HL-60/S4 treated with phorbol 12-myristate 13-acetate at 8.2 ng/mL for 4 days and 3 days (cell line): ENCODE measurements at regions not wholly inside any gene's neighbourhood (a gene's known extent, or its start where the extent isn't known, plus 50 kb on each side); places are given as distances from the start of the nearest gene placed in this dataset.

Experiments used
- in situ Hi-C: fragments of 300-500 bp; cut with MboI; formaldehyde crosslinking; loops from 2 replicates; pipeline ENCODE4 v1.15.0; 2022; ENCODE audit warnings: low sequenced_read_pairs

DNA sequence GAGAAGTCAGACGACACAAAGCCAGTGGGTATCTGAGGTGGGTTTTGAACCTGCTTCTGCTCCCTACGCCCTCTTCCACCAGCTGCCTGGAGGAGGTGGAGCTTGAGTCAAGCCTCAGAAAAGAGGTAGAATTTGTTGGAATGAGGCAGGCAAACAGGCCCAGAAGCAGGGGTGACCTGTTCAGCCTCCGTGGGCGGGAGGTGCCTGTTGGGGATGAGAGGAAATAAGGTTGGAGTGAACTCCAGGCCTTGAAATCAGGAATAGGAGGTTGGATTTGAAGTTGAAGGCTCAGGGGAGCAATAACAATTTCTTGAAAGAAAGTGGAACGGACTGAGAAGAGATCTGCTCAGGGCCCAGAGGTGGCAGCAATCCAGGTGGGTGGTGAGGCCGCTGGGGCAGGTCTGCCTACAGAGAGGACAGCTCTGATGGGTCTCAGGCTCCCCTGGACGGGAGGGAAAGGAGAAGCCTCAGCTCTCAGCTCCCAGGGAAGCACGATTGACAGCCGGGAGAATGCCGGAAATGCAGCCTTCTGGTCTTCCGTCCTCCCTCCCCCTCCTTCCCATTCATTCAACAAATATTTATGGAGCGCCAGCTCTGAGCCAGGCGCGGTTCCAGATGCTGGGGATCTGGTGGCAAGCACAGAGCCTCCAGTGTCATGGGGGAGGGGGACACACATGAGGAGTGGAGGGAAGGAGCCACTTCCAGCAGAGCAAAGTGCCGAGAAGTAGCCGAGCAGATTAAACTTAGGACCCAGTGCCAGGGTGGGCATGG lies 61.9 kb upstream of the CIBAR2 start:
- in situ Hi-C loops = no loop called here

DNA sequence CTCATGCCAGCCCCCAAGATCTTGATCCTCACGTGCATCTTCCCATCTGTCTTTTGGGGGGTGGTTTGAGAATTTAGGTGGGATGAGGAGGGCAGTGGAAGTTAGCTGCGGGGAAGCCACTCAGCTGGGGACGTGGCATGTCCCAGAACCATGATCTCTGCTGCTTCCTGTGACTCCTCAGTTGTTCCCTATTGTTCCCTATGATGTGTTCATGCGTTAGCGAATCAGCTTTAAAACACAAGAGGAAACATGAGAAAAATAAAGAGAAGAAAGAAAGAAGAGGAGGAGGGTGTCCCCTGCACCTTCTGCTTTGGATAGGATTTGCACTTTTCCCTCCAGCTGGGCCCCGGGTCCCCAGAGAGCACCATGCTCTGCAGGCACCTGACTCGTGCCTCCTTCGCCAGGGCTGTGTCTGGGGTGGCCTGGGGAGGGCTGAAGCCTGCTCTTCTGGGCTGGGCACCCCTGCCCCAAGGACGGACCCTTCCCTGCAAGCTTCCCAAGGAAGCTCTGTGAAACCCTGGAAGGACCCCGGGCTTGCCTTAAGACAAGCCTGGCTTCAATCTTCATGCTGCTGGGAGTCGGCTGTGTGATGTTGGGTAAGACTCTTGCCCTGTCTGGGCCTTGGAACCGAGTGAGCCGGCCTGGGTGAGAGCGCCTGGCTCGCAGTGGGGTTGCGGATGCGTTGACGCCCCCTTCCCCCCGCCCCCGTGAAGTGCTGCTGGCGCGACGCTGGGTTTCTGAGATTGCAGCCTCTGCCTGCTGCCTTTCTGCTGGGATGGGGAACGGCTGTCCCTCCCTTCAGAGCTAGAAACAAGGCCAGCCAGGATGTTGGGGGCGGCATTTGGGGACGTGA lies 62.8 kb upstream of the CIBAR2 start:
- in situ Hi-C loops = no loop called here

DNA sequence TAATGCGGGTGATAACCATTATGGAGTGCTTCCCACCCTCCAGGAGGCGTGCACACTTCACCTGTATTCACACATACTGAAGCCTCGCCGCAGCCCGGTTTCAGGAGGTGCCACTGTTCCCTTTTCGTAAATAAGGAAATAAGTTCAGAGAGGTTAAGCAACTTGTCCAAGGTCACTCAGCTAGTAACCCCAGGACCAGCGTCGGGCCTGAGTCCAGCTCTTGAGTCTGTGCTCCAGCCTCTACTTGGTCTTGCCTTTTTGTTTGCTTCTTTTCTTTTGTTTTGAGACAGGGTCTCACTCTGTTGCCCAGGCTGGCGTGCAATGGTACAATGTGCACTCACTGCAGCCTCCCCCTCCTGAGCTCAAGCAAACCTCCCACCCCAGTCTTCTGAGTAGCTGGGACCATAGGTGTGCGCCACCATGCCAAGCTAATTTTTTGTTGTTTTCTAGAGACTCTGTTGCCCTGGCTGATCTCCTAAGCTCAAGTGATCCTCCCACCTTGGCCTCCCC lies 63.5 kb upstream of the CIBAR2 start:
- in situ Hi-C loops = no loop called here

DNA sequence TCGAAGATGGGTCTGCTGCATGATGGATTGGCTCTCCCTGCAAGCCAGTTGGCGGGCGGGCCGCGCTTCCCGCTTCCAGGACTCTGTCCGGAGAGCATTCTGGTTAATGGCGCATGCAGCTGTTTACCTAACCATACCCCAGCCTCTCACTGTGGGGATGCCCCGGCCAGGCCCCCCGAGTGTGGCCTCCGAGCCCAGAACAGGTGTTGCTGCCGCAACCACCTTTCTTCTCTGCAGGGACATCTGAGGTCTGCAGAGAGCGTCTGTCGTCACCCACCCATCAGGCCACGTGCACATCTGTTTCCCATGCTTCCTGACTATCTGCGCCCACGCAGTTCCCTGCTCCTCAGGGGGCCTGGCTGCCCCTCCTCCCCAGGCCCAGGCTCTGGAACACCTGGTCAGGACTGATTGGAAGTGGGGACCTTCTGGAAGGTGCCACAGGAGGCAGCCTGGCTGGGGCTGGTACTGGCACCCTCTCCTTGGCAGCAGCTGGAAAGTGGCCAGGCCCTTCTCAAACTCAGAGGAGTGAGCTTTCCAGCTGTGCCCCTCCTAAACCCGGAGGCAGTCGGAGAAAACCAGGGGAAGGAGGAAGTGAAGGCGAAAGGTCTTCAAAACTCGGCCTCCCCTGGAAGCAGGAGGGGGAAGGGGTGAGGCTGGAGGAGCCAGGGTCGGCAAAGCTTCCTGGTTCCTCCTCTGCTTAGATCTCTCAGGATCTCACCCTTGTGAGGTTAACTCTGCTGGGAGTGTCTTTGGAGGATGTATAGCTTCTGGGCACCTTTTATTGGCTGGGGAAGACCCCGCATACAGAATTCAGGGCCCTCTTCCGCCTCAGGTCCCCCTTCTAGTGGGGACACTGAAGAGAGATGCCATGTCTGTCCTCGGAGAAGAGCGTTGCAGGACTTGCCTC lies 64.5 kb upstream of the CIBAR2 start:
- in situ Hi-C loops = no loop called here

DNA sequence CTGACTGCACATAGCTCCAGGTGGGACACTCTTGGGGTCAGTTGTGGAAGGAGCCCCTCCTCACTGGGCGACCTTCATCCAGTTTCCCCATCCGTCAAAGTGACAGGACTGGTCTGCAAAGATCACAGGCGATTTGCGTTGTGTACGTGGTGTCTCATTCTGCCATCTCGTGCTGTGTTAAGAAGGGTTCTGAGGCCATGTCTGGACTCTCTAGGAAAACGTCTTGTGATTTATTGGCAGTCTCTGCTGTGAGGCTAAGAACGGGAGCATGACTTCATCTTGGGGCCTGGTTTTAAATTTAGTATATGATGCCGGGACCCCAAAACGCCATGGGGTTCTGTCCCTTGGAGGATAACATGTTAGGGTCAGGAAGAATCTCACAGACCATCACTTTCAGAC lies 65.2 kb upstream of the CIBAR2 start:
- in situ Hi-C loops = no loop called here

GRCh38 chr16:85178006-85178591 lies 65.8 kb upstream of the CIBAR2 start:
- in situ Hi-C loops = no loop called here

- in situ Hi-C loops = no loop called here
Observed at GRCh38 chr16:85178596-85178995, 66.3 kb upstream of the CIBAR2 start.

DNA sequence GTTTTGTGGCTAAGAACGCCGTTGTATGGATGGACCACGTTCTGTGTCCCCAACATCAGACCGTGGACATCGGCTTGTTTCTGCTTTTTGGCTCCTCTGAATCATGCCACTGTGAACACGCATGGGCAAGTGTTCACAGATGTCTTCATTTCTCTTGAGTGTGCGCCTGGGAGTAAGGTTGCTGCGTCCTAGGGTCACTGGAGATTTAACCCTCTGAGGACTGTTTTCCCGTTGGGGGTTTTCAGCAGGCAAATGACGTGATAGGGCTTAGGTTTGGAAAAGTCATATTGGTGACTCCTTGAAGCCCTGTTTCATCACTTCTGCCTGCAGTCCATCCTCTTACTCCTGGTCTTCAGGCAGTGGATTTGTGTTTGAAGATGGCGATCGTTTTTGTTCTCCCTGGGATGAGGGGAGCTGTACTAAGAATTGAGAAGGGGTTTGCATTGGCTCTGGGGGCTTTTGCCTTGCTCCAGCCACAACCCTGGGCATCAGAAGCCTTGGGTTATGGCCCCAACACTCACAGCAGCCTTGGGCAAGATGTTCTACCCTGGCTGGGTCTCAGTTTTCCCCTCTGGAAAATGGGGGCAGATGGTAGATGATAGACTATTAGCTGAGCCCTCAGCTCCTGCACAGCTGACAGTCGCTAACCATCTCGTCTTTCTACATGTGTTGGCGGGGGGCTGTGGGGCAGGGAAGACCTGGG lies 67.2 kb upstream of the CIBAR2 start:
- in situ Hi-C loops = no loop called here

- in situ Hi-C loops = no loop called here
Observed at GRCh38 chr16:85180047-85180826, 68.0 kb upstream of the CIBAR2 start.

GRCh38 chr16:85180827-85181738 lies 68.8 kb upstream of the CIBAR2 start:
- in situ Hi-C loops = no loop called here

DNA sequence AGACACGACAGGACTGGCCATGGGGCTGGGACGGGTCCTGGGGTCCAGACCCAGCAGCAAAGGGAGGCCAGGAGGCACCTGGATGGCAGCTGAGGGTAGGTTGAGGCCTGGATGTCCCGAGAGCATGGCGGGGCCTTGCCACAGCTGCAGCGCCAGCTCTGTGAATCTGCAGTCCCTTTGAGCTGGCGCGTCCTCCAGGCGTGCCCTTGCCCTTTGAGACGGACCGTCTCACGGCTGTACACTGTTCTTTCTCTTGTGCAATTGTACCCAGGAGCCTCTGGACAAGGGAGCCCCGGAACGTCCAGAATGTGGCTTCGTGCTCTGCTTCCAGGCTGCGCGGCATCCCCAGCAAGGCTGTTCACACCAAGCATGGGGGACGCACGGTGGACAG lies 69.5 kb upstream of the CIBAR2 start:
- in situ Hi-C loops = no loop called here

GRCh38 chr16:85182286-85182685 lies 70.0 kb upstream of the CIBAR2 start:
- in situ Hi-C loops = no loop called here

- in situ Hi-C loops = no loop called here
Observed at GRCh38 chr16:85182774-85183173, 70.5 kb upstream of the CIBAR2 start.

DNA sequence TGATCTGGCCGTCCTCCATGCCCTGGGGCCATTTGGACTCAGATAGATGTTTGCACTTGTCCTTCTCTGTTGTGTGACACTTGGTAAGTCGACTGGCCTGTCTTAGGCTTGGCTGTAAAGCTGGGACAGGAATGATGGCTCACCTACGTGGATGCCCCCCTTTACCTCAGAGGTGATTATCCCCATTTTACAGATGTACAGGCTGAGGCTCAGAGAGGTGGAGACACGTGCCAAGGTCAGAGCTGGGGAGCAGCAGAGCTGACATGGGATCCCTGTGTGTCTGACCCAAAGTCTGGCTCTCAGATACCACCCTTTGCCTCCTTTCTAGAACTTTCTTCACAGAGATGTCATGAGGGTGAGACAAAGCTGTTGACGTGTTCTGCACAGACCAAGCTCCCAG lies 71.3 kb upstream of the CIBAR2 start:
- in situ Hi-C loops = no loop called here

DNA sequence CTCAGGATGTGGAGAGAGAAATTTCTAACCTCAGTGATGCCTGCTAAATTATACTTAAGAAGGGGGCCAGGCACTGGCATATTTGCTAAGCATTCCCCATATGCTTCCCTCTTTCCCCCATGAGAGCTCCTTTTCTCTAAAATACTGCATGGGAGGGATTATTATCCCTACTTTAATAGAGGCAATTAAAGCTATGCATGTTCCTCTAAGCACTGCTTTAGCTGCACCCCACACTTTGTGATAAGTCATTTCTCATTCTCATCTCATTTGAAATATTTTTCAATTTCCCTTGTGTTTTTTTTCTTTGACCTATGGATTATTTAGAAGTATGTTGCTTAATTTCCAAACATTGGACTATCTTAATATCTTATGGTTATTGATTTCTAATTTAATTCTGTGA lies 72.1 kb upstream of the CIBAR2 start:
- in situ Hi-C loops = no loop called here

DNA sequence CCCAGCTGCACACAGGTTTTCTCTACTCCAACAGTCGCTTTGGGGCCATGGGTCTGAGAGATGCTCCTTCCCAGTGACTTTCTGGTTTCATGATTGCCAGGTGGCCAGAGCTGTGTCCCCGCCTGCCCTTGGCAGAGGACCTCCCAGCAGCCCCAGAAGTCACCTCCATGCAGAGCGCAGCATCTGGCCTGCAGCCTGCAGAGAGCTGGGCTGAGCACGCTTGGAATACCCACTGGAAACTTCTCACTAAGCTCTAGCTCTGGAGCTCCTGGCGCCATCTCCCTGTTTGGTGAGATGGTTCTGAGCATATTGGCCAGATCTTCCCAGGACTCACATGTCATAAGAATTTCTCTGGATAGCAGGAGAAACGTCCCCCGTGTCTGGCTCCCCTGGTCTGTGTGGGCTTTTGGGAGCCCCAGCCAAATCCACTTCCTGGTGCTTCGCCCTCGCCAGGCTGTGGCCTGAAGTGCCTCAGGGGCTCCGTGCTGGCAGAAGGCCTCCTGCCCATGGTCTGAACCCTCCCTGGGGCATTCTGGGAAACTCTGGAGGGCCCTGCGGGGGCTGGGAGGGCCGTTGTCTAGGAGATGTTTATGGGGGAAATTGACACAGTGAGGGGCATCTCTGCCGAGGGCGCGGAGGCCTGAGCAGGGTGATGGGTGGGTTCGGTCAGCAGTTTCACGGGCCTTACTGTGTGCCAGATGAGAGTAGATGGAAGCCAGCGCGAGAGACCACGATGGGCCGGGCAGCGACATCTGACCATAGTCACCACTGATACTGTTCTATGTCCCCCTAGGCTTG lies 73.2 kb upstream of the CIBAR2 start:
- in situ Hi-C loops = no loop called here

DNA sequence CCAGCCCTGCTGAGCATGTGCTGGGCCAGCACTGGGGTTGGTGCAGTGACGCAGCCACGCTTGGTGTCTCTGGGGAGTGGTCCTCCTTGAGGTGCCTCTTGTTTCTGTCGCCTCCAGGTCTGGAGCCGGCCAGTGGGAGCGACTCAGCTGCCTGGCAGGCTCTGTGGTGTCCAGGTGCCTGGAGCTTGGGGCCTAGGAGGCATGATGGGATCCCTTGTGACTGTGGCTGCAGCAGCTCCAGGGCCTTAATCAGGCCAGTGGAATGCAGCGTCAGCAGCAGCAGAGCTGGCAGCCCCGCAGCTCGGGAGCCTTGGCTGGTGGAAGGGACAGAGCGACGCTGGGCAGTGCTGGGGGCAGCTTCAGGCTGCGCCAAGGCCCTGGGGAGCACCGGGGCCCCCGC lies 74.7 kb upstream of the CIBAR2 start:
- in situ Hi-C loops = no loop called here
